Astrocyte of the spinal cord (primary cell): ENCODE measurements at regions not wholly inside any gene's neighbourhood (a gene's known extent, or its start where the extent isn't known, plus 50 kb on each side); places are given as distances from the start of the nearest gene placed in this dataset.

Source experiments
- DNase-seq: peaks from one replicate; pipeline ENCODE4 v3.0.0; 2011; ENCODE audit warnings: low read depth, low spot score
- H3K4me3 ChIP-seq: 2 replicates; pipeline ENCODE4 v1.5.1; 2011; ENCODE audit warnings: low read depth, mild to moderate bottlenecking, low read length, moderate library complexity
- in situ Hi-C: cut with HindIII; loops from 2 replicates; pipeline ENCODE4 v1.10.0; 2017; ENCODE audit warnings: low sequenced_read_pairs
- TF ChIP-seq, protein P1 (sequence below): IDR thresholded peaks from 2 replicates; pipeline ENCODE4 v1.5.1; 2012; ENCODE audit warnings: low read depth, mild to moderate bottlenecking, low read length, inconsistent platforms

DNA sequence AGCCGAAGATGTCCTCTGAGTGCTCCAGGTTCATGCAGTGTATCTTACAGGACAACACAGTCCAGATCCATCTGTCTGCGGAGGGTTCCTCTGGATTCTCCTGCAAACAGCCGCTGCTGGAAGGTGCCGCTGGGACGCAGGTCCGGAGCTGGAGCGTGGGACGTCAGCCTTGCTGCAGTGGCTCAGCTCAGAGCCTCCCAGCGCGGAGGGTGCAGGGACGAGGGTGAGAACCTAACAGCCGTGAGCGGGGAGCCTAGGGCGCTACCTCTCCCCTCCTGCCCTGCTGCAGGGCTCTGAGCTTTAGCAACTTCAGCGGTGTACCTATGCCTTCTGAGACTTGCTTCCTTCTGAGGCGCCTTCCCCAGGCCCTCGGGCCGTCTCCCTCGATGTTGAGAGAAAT lies 137.6 kb upstream of the TMEM72 start:
- DNase-seq = no peak
- H3K4me3 ChIP-seq = no peak overlapping the region
- TF ChIP-seq, protein P1, sequence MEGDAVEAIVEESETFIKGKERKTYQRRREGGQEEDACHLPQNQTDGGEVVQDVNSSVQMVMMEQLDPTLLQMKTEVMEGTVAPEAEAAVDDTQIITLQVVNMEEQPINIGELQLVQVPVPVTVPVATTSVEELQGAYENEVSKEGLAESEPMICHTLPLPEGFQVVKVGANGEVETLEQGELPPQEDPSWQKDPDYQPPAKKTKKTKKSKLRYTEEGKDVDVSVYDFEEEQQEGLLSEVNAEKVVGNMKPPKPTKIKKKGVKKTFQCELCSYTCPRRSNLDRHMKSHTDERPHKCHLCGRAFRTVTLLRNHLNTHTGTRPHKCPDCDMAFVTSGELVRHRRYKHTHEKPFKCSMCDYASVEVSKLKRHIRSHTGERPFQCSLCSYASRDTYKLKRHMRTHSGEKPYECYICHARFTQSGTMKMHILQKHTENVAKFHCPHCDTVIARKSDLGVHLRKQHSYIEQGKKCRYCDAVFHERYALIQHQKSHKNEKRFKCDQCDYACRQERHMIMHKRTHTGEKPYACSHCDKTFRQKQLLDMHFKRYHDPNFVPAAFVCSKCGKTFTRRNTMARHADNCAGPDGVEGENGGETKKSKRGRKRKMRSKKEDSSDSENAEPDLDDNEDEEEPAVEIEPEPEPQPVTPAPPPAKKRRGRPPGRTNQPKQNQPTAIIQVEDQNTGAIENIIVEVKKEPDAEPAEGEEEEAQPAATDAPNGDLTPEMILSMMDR = no peak
- in situ Hi-C loops = no loop called here

DNA sequence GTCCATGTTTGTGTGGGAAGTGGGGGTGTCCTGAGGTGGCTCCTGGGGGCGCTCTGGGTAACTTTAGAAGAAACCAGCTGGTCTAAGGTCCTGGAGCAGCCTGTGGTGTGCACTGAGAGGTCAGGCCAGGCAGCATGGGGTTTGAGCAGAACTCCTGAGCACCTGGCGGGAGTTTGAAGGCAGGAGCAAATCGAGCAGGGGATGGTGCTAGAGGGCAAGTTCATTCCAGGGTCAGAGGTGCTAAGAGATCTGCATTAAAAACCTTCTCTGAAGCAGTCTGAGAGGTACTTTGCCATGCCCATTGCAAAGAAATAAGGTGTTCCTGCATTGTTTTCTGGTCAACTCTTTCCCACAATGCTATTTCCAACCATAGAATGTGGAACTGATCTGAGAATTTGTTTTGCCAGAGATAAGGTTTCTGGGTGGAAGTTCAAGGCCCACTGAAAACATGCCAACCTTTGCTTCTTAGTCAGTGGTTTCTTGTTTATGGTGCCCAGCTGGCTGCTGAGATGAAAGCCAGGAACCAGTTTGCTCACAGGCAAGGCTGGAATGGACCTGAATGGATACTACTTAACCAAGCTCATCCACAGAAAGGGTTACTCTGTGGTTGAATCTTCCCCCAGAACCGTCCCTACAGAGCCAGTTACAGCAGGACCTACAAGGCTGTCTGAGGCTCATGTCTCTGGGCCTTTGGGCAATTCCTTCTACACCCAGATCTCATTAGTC lies 136.3 kb upstream of the TMEM72 start:
- in situ Hi-C loops = no loop called here
- peak; percentile 30 for DNase-seq
- TF ChIP-seq, protein P1 = no peak

DNA sequence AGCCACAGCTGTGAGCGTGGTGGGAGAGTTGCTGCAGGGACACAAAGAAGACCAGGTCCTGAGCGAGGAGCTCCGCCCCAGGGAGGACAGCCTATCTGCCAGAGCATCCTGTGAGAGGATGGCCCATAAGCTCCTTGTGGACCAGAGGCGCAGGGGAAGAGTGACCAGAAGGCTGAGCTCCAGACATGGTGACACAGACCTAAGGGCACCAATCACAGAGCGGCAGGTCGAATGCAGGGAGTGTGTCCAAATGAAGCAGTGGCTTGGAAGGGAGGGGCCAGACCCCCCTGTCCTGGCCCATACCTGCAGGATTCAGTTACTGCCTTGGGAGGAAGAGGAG lies 135.8 kb upstream of the TMEM72 start:
- no peak for DNase-seq
- H3K4me3 ChIP-seq = no peak overlapping the region
- TF ChIP-seq, protein P1 = no peak
- in situ Hi-C loops = no loop called here

More for the DNA sequence above, 136.3 kb upstream of the TMEM72 start:
- H3K4me3 ChIP-seq = no peak overlapping the region

DNA sequence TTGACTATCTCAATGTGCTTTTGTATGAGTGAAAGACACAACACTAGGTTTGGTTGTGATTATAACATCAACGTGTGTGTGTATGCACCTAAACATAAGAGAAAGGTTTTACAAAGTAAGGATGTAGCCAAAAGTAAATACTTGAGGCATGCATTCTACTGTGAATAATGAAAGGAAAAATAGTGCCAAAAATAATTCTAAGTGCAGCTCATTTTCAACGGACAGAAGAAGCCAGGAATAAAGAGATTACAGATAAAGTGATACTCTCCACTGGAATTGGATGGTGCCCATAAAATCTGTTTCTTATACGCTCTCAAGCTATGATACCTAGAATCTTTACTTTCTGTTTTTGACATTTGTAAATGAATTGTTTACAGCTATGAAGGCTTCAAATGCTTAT lies 135.0 kb upstream of the TMEM72 start:
- in situ Hi-C loops = no loop called here
- DNase-seq = no peak
- H3K4me3 ChIP-seq = no peak overlapping the region
- TF ChIP-seq, protein P1 = no peak

DNA sequence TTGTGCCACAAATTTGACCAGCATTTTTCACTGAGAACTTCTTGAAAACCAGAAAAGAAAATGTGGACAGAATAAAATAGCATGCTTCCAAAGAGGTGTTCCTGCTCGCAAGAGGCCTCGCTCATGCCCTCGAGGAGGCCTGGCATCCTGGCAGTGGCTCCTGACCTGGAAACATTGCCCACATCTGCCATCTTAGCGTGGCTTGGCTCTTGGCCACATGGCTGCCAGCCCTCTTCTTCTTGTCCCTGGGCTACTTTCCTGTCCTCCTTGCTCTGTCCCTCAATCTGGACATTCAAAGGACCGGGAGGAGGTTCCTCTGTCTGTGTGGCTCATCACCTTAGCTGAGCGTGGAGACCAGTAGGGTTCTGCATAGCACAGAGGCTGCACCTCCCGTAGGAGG lies 131.6 kb upstream of the TMEM72 start:
- TF ChIP-seq, protein P1 = no peak
- in situ Hi-C loops = no loop called here
- no peak for DNase-seq
- no peak overlapping the region for H3K4me3 ChIP-seq

DNA sequence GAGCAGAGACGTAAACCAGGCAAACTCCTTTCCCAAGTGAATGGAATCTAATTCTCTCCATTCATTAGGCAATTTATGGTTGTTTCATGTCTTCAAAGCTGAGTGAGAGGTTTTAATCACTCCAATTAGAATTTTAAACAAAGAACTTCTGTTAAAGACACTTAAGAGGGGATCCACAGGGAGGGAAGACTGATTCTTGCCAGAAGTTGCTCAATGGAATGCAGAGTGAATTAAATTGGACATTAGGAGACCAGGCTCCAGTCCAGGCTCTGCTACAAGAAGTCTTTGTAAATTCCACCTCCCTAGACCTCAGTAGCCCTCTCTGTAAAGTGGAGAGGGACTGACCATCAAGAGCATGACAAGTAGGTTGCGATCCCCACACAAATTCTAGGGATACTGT lies 130.7 kb upstream of the TMEM72 start:
- H3K4me3 ChIP-seq = no peak overlapping the region
- in situ Hi-C loops = no loop called here
- DNase-seq = no peak
- TF ChIP-seq, protein P1 = no peak
